Stimulated activated CD8-positive, alpha-beta memory T cell treated with anti-CD3 and anti-CD28 coated beads, Interleukin-2, amount 100 ng/mL, for 1 hour (primary cell): ENCODE measurements at regions not wholly inside any gene's neighbourhood (a gene's known extent, or its start where the extent isn't known, plus 50 kb on each side); places are given as distances from the start of the nearest gene placed in this dataset.
"Not testable (repeated sequence)": the region's sequence is repeated elsewhere in the genome, so short reads cannot be mapped to it uniquely, and the experiment has no call there.

Source experiments
- DNase-seq, 2 donors: peaks; one replicate each; pipeline ENCODE4 v3.0.0-alpha.2; 2020; ENCODE audit warnings: low read depth in 2 of 2

GRCh38 chr7:131640686-131641085 is 84.3 kb upstream of the PODXL start:
- no peak for DNase-seq

GRCh38 chr7:131638641-131639430 is 82.4 kb upstream of the PODXL start:
- DNase-seq, result no peak

GRCh38 chr7:131637859-131638258 is 81.4 kb upstream of the PODXL start:
- no peak for DNase-seq

GRCh38 chr7:131636092-131636491 is 79.7 kb upstream of the PODXL start:
- DNase-seq, result no peak

- not testable (repeated sequence) for DNase-seq
Observed at GRCh38 chr7:131634197-131634596, 77.8 kb upstream of the PODXL start.

- DNase-seq, result no peak
Observed at GRCh38 chr7:131633342-131633843, 77.0 kb upstream of the PODXL start.

GRCh38 chr7:131630427-131630826 is 74.0 kb upstream of the PODXL start:
- DNase-seq, result no peak

- DNase-seq, result no peak
Observed at GRCh38 chr7:131629217-131629882, 72.9 kb upstream of the PODXL start.

GRCh38 chr7:131628634-131629033 is 72.2 kb upstream of the PODXL start:
- DNase-seq, result no peak

- no peak for DNase-seq
Observed at GRCh38 chr7:131627735-131628190, 71.3 kb upstream of the PODXL start.

- DNase-seq, result no peak
Observed at GRCh38 chr7:131626643-131627042, 70.2 kb upstream of the PODXL start.

GRCh38 chr7:131625817-131626372 is 69.5 kb upstream of the PODXL start:
- no peak for DNase-seq

GRCh38 chr7:131625345-131625744 is 68.9 kb upstream of the PODXL start:
- DNase-seq, result not testable (repeated sequence)

GRCh38 chr7:131624536-131624935 is 68.1 kb upstream of the PODXL start:
- no peak for DNase-seq

GRCh38 chr7:131623154-131623553 is 66.7 kb upstream of the PODXL start:
- DNase-seq, result no peak

- no peak for DNase-seq
Observed at GRCh38 chr7:131621652-131622051, 65.2 kb upstream of the PODXL start.

- DNase-seq, result no peak
Observed at GRCh38 chr7:131620673-131621609, 64.5 kb upstream of the PODXL start.

- no peak for DNase-seq
Observed at GRCh38 chr7:131619336-131620305, 63.2 kb upstream of the PODXL start.

- no peak for DNase-seq
Observed at GRCh38 chr7:131618391-131618790, 62.0 kb upstream of the PODXL start.

- DNase-seq, result no peak
Observed at GRCh38 chr7:131616487-131617200, 60.2 kb upstream of the PODXL start.
